SK-N-SH (cell line): ENCODE measurements at regions not wholly inside any gene's neighbourhood (a gene's known extent, or its start where the extent isn't known, plus 50 kb on each side); places are given as distances from the start of the nearest gene placed in this dataset.

Experiments
- CTCF ChIA-PET: fragments of 300-600, 350-600 bp; formaldehyde crosslinking; extraction: SDS; loops from one replicate; lab custom pipeline; 2021; lab: Yijun Ruan, JAX
- POLR2A ChIA-PET: fragments of 350-600 bp; sonication (Branson Sonifier 250); formaldehyde crosslinking; extraction: SDS; loops from one replicate; lab custom pipeline; 2020; ENCODE audit warnings: antibody characterized with exemption, inconsistent platforms; lab: Yijun Ruan, JAX
- DNase-seq: peaks from one replicate; pipeline ENCODE4 v3.0.0; 2012
- H2AFZ ChIP-seq: fragments of 200-600 bp; sonication (generic); 2 replicates; pipeline ENCODE4 v1.8.1; 2016; ENCODE audit warnings: antibody characterized with exemption, mild to moderate bottlenecking, low read depth
- H3F3A ChIP-seq: fragments of 200-600 bp; sonication (generic); replicated peaks from 2 replicates; pipeline ENCODE3; 2016; ENCODE audit warnings: antibody characterized with exemption, mild to moderate bottlenecking; ENCODE audit not compliant: insufficient read depth
- H3K27ac ChIP-seq, 2 experiments: fragments of 200-500 bp in 1 of 2; fragments of 200-600 bp in 1 of 2; sonication (Bioruptor generic) in 1 of 2; sonication (generic), shearing (Covaris generic) in 1 of 2; 2 replicates each; pipeline versions ENCODE4 v1.5.1 to v1.6.1; 2014 to 2016; ENCODE audit warnings: low read depth in 2 of 2, inconsistent platforms in 1 of 2, low read length in 1 of 2, mild to moderate bottlenecking in 1 of 2, mixed read lengths in 1 of 2
- H3K27me3 ChIP-seq: fragments of 200-600 bp; sonication (generic), shearing (Covaris generic); 2 replicates; pipeline ENCODE4 v1.6.1; 2016; ENCODE audit warnings: mixed run types; ENCODE audit not compliant: insufficient read depth
- H3K36me3 ChIP-seq, 2 experiments: fragments of 200-500 bp in 1 of 2; fragments of 200-600 bp in 1 of 2; sonication (Bioruptor generic) in 1 of 2; sonication (generic) in 1 of 2; replicated peaks in 1 of 2; 2 replicates each; pipeline versions ENCODE3 to v1.5.1; 2014 to 2016; ENCODE audit warnings: low read length in 1 of 2, mild to moderate bottlenecking in 1 of 2; ENCODE audit not compliant: insufficient read depth in 2 of 2, control insufficient read depth in 1 of 2
- H3K4me1 ChIP-seq, 2 experiments: fragments of 200-500 bp in 1 of 2; fragments of 200-600 bp in 1 of 2; sonication (Bioruptor generic) in 1 of 2; sonication (generic), shearing (Covaris generic) in 1 of 2; 2 replicates each; pipeline versions ENCODE4 v1.5.1 to v1.6.1; 2014 to 2016; ENCODE audit warnings: low read depth in 1 of 2, low read length in 1 of 2, mixed run types in 1 of 2; ENCODE audit not compliant: insufficient read depth in 2 of 2, control insufficient read depth in 1 of 2
- H3K4me2 ChIP-seq: fragments of 200-600 bp; sonication (generic), shearing (Covaris generic); 2 replicates; pipeline ENCODE4 v1.6.1; 2017; ENCODE audit warnings: mixed run types
- H3K4me3 ChIP-seq, 2 experiments: fragments of 200-500 bp in 1 of 2; fragments of 200-600 bp in 1 of 2; sonication (Bioruptor generic) in 1 of 2; sonication (generic), shearing (Covaris generic) in 1 of 2; 2 replicates each; pipeline versions ENCODE4 v1.5.1 to v1.8.1; 2014 to 2016; ENCODE audit warnings: low read depth in 2 of 2, inconsistent platforms in 1 of 2, low read length in 1 of 2, mild to moderate bottlenecking in 1 of 2, mixed read lengths in 1 of 2, moderate library complexity in 1 of 2
- H3K79me2 ChIP-seq: fragments of 200-600 bp; sonication (generic); 2 replicates; pipeline ENCODE4 v1.8.1; 2017; ENCODE audit warnings: mild to moderate bottlenecking; ENCODE audit not compliant: insufficient read depth
- H3K9ac ChIP-seq: fragments of 200-600 bp; sonication (generic); 2 replicates; pipeline ENCODE4 v1.6.1; 2017; ENCODE audit warnings: mixed run types
- H3K9me2 ChIP-seq: fragments of 200-600 bp; sonication (generic); 2 replicates; pipeline ENCODE4 v1.6.1; 2017; ENCODE audit warnings: mixed run types
- H3K9me3 ChIP-seq: fragments of 200-600 bp; sonication (generic); 2 replicates; pipeline ENCODE4 v1.6.1; 2017; ENCODE audit warnings: mixed run types, mild to moderate bottlenecking, moderate library complexity
- H4K20me1 ChIP-seq: fragments of 200-600 bp; sonication (generic); 2 replicates; pipeline ENCODE4 v1.6.1; 2017; ENCODE audit warnings: mild to moderate bottlenecking, mixed run types; ENCODE audit not compliant: insufficient read depth
- ELF1 ChIP-seq: IDR thresholded peaks from 2 replicates; pipeline ENCODE4 v1.4.0; 2012
- EZH2phosphoT487 ChIP-seq: fragments of 200-600 bp; sonication (generic); IDR thresholded peaks from 2 replicates; pipeline ENCODE4 v1.6.1; 2017; ENCODE audit warnings: low read depth, mixed run types, mild to moderate bottlenecking, antibody characterized with exemption, moderate library complexity, borderline replicate concordance
- FOSL2 ChIP-seq: IDR thresholded peaks from 2 replicates; pipeline ENCODE4 v1.4.0; 2012; ENCODE audit warnings: low read depth, mild to moderate bottlenecking, moderate library complexity, borderline replicate concordance
- FOXM1 ChIP-seq: IDR thresholded peaks from 2 replicates; pipeline ENCODE4 v1.4.0; 2012; ENCODE audit warnings: low read depth, mild to moderate bottlenecking
- GABPA ChIP-seq: IDR thresholded peaks from 2 replicates; pipeline ENCODE4 v1.4.0; 2012; ENCODE audit warnings: low read depth, mild to moderate bottlenecking
- MEF2A ChIP-seq: IDR thresholded peaks from 2 replicates; pipeline ENCODE4 v1.4.0; 2012; ENCODE audit warnings: low read depth, borderline replicate concordance
- RXRA ChIP-seq: IDR thresholded peaks from 2 replicates; pipeline ENCODE4 v1.4.0; 2012; ENCODE audit warnings: low read depth, mild to moderate bottlenecking, borderline replicate concordance
- TAF1 ChIP-seq: IDR thresholded peaks from 2 replicates; pipeline ENCODE4 v1.6.1; 2012; ENCODE audit warnings: low read depth, mild to moderate bottlenecking, low read length, moderate library complexity, borderline replicate concordance
- TEAD4 ChIP-seq: IDR thresholded peaks from 2 replicates; pipeline ENCODE4 v1.4.0; 2012; ENCODE audit warnings: mild to moderate bottlenecking, borderline replicate concordance; ENCODE audit not compliant: insufficient read depth
- WGBS: methylation state at CpG from one replicate; pipeline ENCODE4 v1.1.6; 2017; ENCODE audit warnings: low lambda C conversion rate; 5-methylcytosine and 5-hydroxymethylcytosine counted together
- TF ChIP-seq, protein P1 (sequence below): IDR thresholded peaks from 2 replicates; pipeline ENCODE4 v1.4.0; 2012; ENCODE audit warnings: low read depth, borderline replicate concordance
- TF ChIP-seq, protein P2 (sequence below): IDR thresholded peaks from 2 replicates; pipeline ENCODE4 v1.4.0; 2012; ENCODE audit warnings: low read depth, borderline replicate concordance
- TF ChIP-seq, protein P3 (sequence below): IDR thresholded peaks from 2 replicates; pipeline ENCODE4; 2012

DNA sequence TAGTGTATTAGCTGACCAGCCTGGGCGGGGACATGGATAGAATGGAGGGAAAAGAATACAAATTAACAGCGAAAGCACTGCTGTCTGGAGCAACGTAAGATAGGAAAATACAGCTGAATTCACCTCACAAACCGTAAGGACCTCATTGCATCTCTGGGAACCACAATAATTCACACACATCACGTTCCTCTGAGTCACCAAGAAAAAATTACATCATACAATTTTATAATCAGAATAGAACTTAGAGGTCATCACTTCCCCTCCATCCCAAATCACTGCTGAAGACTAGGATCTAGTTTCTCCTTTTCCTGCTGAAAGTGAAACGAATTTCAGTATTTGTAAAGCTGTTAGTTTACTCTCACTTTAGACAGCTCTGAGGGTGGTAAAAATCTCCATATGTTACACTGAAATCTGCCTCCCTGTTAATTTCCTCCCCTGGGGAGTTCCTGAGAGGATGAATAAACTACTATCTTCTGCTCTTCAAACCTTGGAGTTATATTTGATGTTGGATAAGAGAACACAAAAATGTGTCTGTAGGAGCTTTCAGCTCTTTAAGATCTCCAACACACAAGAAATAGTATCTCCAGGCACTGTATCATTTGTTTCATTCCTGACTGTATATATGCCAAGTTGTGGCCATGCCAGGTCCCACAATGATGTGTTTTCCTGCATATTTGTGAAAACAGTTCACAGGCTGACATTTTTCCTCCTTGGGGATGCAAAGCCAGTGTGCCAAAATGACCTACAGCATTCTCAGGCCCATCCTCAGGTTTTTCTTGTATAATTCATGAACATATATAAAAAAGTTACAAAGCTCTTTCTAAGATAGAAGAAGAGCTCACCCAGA, 63.8 kb upstream of the SSTR1 start:
- Histone ChIP-seq H3K9me3 (no peaks in the 10 kb centered on the region), H3K27ac (peak overlapping the region in 1 of 2 experiments; percentile 56; a peak in 2 of 4 replicates), H3K9me2 (no peaks in the 10 kb centered on the region), H3K36me3 (no peaks in the 10 kb centered on the region), H3K4me1 (no peaks in the 10 kb centered on the region), H3K79me2 (no peaks in the 10 kb centered on the region), H2AFZ (no peak overlapping the region), H3K4me3 (no peak overlapping the region; a peak in 1 of 4 replicates)
- 2% methylated on average over 6 of the region's 6 CpGs for WGBS
- POLR2A ChIA-PET: no interaction called here
- TF ChIP-seq ELF1 (no peak), GABPA (no peak), EZH2phosphoT487 (no peak), TEAD4 (no peak)
- TF ChIP-seq, protein P1, sequence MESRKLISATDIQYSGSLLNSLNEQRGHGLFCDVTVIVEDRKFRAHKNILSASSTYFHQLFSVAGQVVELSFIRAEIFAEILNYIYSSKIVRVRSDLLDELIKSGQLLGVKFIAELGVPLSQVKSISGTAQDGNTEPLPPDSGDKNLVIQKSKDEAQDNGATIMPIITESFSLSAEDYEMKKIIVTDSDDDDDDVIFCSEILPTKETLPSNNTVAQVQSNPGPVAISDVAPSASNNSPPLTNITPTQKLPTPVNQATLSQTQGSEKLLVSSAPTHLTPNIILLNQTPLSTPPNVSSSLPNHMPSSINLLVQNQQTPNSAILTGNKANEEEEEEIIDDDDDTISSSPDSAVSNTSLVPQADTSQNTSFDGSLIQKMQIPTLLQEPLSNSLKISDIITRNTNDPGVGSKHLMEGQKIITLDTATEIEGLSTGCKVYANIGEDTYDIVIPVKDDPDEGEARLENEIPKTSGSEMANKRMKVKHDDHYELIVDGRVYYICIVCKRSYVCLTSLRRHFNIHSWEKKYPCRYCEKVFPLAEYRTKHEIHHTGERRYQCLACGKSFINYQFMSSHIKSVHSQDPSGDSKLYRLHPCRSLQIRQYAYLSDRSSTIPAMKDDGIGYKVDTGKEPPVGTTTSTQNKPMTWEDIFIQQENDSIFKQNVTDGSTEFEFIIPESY: no peak
- TF ChIP-seq, all 33 proteins: peak for 0
- no peaks in the 10 kb centered on the region for H3F3A ChIP-seq
- H4K20me1 ChIP-seq: no peaks in the 10 kb centered on the region
- no peaks in the 10 kb centered on the region for H3K27me3 ChIP-seq
- peak overlapping the region; percentile 61 for H3K4me2 ChIP-seq
- CTCF ChIA-PET: no interaction called here
- H3K9ac ChIP-seq: no peak overlapping the region
- DNase-seq: no peak

DNA sequence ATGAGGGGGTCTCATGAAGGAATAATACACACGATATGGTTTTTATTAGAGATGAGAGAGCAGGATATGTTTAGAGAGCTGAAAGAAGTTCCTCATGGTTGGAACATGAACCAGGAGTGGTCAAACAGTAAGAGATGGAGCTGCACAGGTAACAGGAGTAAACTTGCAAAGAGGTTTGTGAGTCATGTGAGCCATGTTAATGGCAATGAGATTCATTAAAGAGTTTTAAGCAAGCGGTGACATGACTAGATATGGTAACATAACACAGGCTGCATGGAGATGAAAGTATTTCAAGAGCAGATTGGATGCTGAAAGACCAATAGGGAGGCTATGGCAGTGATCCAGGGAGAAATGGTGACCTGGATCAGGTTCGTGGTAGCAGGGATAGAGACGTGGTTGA, 62.6 kb upstream of the SSTR1 start:
- Histone ChIP-seq H3K9me2 (no peaks in the 10 kb centered on the region), H3K36me3 (no peaks in the 10 kb centered on the region), H4K20me1 (no peaks in the 10 kb centered on the region), H3K27ac (no peak overlapping the region), H3K4me3 (no peak overlapping the region), H3K27me3 (no peaks in the 10 kb centered on the region)
- 3% methylated on average over 4 of the region's 4 CpGs for WGBS
- no peak for DNase-seq
- POLR2A ChIA-PET: no interaction called here
- no peak for TF ChIP-seq TAF1
- TF ChIP-seq MEF2A: no peak
- TF ChIP-seq FOSL2: no peak
- TF ChIP-seq, protein P2, sequence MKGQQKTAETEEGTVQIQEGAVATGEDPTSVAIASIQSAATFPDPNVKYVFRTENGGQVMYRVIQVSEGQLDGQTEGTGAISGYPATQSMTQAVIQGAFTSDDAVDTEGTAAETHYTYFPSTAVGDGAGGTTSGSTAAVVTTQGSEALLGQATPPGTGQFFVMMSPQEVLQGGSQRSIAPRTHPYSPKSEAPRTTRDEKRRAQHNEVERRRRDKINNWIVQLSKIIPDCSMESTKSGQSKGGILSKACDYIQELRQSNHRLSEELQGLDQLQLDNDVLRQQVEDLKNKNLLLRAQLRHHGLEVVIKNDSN: no peak
- TF ChIP-seq RXRA: no peak
- TF ChIP-seq GABPA: no peak
- TF ChIP-seq, protein P3, sequence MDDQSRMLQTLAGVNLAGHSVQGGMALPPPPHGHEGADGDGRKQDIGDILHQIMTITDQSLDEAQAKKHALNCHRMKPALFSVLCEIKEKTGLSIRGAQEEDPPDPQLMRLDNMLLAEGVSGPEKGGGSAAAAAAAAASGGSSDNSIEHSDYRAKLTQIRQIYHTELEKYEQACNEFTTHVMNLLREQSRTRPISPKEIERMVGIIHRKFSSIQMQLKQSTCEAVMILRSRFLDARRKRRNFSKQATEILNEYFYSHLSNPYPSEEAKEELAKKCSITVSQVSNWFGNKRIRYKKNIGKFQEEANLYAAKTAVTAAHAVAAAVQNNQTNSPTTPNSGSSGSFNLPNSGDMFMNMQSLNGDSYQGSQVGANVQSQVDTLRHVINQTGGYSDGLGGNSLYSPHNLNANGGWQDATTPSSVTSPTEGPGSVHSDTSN: no peak
- TF ChIP-seq EZH2phosphoT487: no peak
- TF ChIP-seq FOXM1: no peak
- TF ChIP-seq, all 33 proteins: peak for 0
- Histone ChIP-seq H2AFZ (no peak overlapping the region), H3K9me3 (no peaks in the 10 kb centered on the region), H3K79me2 (no peaks in the 10 kb centered on the region), H3F3A (no peaks in the 10 kb centered on the region), H3K4me1 (no peaks in the 10 kb centered on the region), H3K4me2 (no peak overlapping the region), H3K9ac (no peak overlapping the region)
- CTCF ChIA-PET: no interaction called here
